GM12878 (cell line): ENCODE measurements at regions not wholly inside any gene's neighbourhood (a gene's known extent, or its start where the extent isn't known, plus 50 kb on each side); places are given as distances from the start of the nearest gene placed in this dataset.

Source experiments
- BCLAF1 ChIP-seq: fragments of 450-650 bp; IDR thresholded peaks from 2 replicates; pipeline ENCODE4 v1.6.1; 2017; ENCODE audit warnings: antibody characterized with exemption, mild to moderate bottlenecking, moderate library complexity
- CBX3 ChIP-seq: fragments of 200-600 bp; sonication (generic); IDR thresholded peaks from 2 replicates; pipeline ENCODE4 v1.6.1; 2016; ENCODE audit warnings: low read depth, borderline replicate concordance
- FOS ChIP-seq: IDR thresholded peaks from 3 replicates; pipeline ENCODE4 v1.6.1; 2011; ENCODE audit warnings: borderline replicate concordance; ENCODE audit not compliant: insufficient read length; ENCODE audit errors: extremely low read depth
- KDM1A ChIP-seq: fragments of 200-600 bp; sonication (generic); IDR thresholded peaks from 2 replicates; pipeline ENCODE4 v1.6.1; 2016; ENCODE audit warnings: borderline replicate concordance
- PRDM15 ChIP-seq: fragments of 450-650 bp; formaldehyde crosslinking; IDR thresholded peaks from 2 replicates; pipeline ENCODE4 v1.4.0; 2020; ENCODE audit warnings: mild to moderate bottlenecking, moderate library complexity
- RAD21 ChIP-seq: IDR thresholded peaks from 2 replicates; pipeline ENCODE4 v1.6.1; 2011; ENCODE audit warnings: mild to moderate bottlenecking, low read depth, low read length, moderate library complexity; ENCODE audit not compliant: insufficient read depth
- RB1 ChIP-seq: fragments of 450-650 bp; formaldehyde crosslinking; IDR thresholded peaks from 2 replicates; pipeline ENCODE4 v1.6.1; 2017; ENCODE audit warnings: mild to moderate bottlenecking, borderline replicate concordance
- RFX5 ChIP-seq: IDR thresholded peaks from 2 replicates; pipeline ENCODE4 v1.6.1; 2011; ENCODE audit warnings: low read depth, low read length, improper control_type of control experiment
- SIN3A ChIP-seq: IDR thresholded peaks from 2 replicates; pipeline ENCODE4 v1.6.1; 2012; ENCODE audit warnings: low read depth, low read length, improper control_type of control experiment
- YY1 ChIP-seq: IDR thresholded peaks from 2 replicates; pipeline ENCODE4 v1.6.1; 2011; ENCODE audit warnings: low read depth, mild to moderate bottlenecking, low read length
- ZNF217 ChIP-seq: fragments of 450-650 bp; IDR thresholded peaks from 2 replicates; pipeline ENCODE4 v1.6.1; 2017; ENCODE audit warnings: antibody characterized with exemption, mild to moderate bottlenecking
- ZNF592 ChIP-seq: fragments of 450-650 bp; IDR thresholded peaks from 2 replicates; pipeline ENCODE4 v1.6.1; 2017; ENCODE audit warnings: mild to moderate bottlenecking, moderate library complexity
- ZNF687 ChIP-seq: fragments of 450-650 bp; IDR thresholded peaks from 2 replicates; pipeline ENCODE4 v1.6.1; 2017; ENCODE audit warnings: mild to moderate bottlenecking, moderate library complexity
- ZZZ3 ChIP-seq: IDR thresholded peaks from 2 replicates; pipeline ENCODE4 v1.6.1; 2011; ENCODE audit warnings: low read depth; ENCODE audit not compliant: control insufficient read depth, insufficient read length

GRCh38 chr5:98490348-98490747, 283.1 kb upstream of the RGMB start (continued):
- TF ChIP-seq PRDM15 (CRISPR knock-in tag) (no peak), RFX5 (no peak), ZNF687 (no peak), SIN3A (no peak), CBX3 (no peak), ZNF592 (no peak), KDM1A (no peak), ZNF217 (no peak), RAD21 (no peak), FOS (no peak), BCLAF1 (no peak), ZZZ3 (no peak), RB1 (no peak), YY1 (no peak)
